IMR-90 (cell line): ENCODE measurements at regions not wholly inside any gene's neighbourhood (a gene's known extent, or its start where the extent isn't known, plus 50 kb on each side); places are given as distances from the start of the nearest gene placed in this dataset.

Experiments used
- CEBPB ChIP-seq: IDR thresholded peaks from 2 replicates; pipeline ENCODE4 v1.6.1; 2012; ENCODE audit warnings: low read depth, low read length, improper control_type of control experiment
- CHD1 ChIP-seq: IDR thresholded peaks from 2 replicates; pipeline ENCODE4 v1.6.1; 2012; ENCODE audit warnings: low read depth, low read length, improper control_type of control experiment
- CTCF ChIP-seq: conservative IDR thresholded peaks from 2 replicates; pipeline ENCODE4 v1.5.1; 2012; ENCODE audit warnings: mild to moderate bottlenecking, low read depth, low read length, improper control_type of control experiment
- FOS ChIP-seq: fragments of 150-350 bp; IDR thresholded peaks from 2 replicates; pipeline ENCODE4 v1.6.1; 2016; ENCODE audit warnings: low read depth, low read length
- MAZ ChIP-seq: IDR thresholded peaks from 2 replicates; pipeline ENCODE4 v1.6.1; 2012; ENCODE audit warnings: low read depth, mild to moderate bottlenecking, low read length, improper control_type of control experiment, moderate library complexity, borderline replicate concordance
- MXI1 ChIP-seq: IDR thresholded peaks from 2 replicates; pipeline ENCODE4 v1.6.1; 2012; ENCODE audit warnings: low read depth, mild to moderate bottlenecking, low read length, moderate library complexity, borderline replicate concordance
- POLR2A ChIP-seq: IDR thresholded peaks from 2 replicates; pipeline ENCODE4 v1.6.1; 2012; ENCODE audit warnings: mild to moderate bottlenecking, low read depth, low read length
- RAD21 ChIP-seq: IDR thresholded peaks from 2 replicates; pipeline ENCODE4 v1.6.1; 2012; ENCODE audit warnings: low read length, improper control_type of control experiment
- RCOR1 ChIP-seq: IDR thresholded peaks from 2 replicates; pipeline ENCODE4 v1.6.1; 2012; ENCODE audit warnings: mild to moderate bottlenecking, low read length, improper control_type of control experiment; ENCODE audit not compliant: insufficient replicate concordance
- RFX5 ChIP-seq: IDR thresholded peaks from 2 replicates; pipeline ENCODE4 v1.8.0; 2012; ENCODE audit warnings: low read depth, mild to moderate bottlenecking, low read length, moderate library complexity
- SMC3 ChIP-seq: fragments of 150-350 bp; IDR thresholded peaks from 2 replicates; pipeline ENCODE4 v1.6.1; 2016; ENCODE audit warnings: low read depth, mild to moderate bottlenecking, antibody characterized with exemption, low read length, moderate library complexity
- USF2 ChIP-seq: fragments of 150-350 bp; IDR thresholded peaks from 2 replicates; pipeline ENCODE4 v1.6.1; 2017; ENCODE audit warnings: mild to moderate bottlenecking, antibody characterized with exemption, low read length, low read depth

- no peak for TF ChIP-seq CTCF
- TF ChIP-seq POLR2A = no peak
- TF ChIP-seq CHD1 = no peak
- TF ChIP-seq RAD21 = no peak
- TF ChIP-seq USF2 = no peak
- no peak for TF ChIP-seq RFX5
- no peak for TF ChIP-seq MAZ
- no peak for TF ChIP-seq CEBPB
- TF ChIP-seq MXI1 = no peak
- TF ChIP-seq SMC3 = no peak
- TF ChIP-seq FOS = no peak
- TF ChIP-seq RCOR1 = no peak
Observed at GRCh38 chr2:114113518-114113917, 223.6 kb downstream of the ACTR3 start.
